ENCODE measurements at regions not wholly inside any gene's neighbourhood (a gene's known extent, or its start where the extent isn't known, plus 50 kb on each side); places are given as distances from the start of the nearest gene placed in this dataset.

GRCh38 chr11:95713428-95713827, 76.2 kb downstream of the FAM76B start:
- H2AFZ ChIP-seq (ENCODE audit: low read depth) = no peak overlapping the region
- H3K27ac ChIP-seq = no peak overlapping the region
- H3K9ac ChIP-seq = no peak overlapping the region
- H4K20me1 ChIP-seq (ENCODE audit: insufficient read depth) = no peaks in the 10 kb centered on the region
- no peak for TF ChIP-seq CTCF (conservative IDR thresholded peaks at IDR 0.05; ENCODE audit: low read depth, low read length)
- no peak overlapping the region for H3K4me3 ChIP-seq (IDR thresholded peaks at IDR 0.05; ENCODE audit: insufficient read depth, low read depth, low read length)
- no peaks in the 10 kb centered on the region for H3K36me3 ChIP-seq (ENCODE audit: insufficient read depth)
- H3K27me3 ChIP-seq (ENCODE audit: insufficient read depth, low read depth) = no peaks in the 10 kb centered on the region
- H3K79me2 ChIP-seq (ENCODE audit: insufficient read depth, low read depth) = no peaks in the 10 kb centered on the region
- peaks cover 20% of the 10 kb centered on the region for H3K4me1 ChIP-seq (ENCODE audit: low read depth, poor library complexity, severe bottlenecking)
- H3K4me2 ChIP-seq = no peak overlapping the region

GRCh38 chr11:95711945-95712221, 77.7 kb downstream of the FAM76B start:
- Histone ChIP-seq H3K27me3 (ENCODE audit: insufficient read depth, low read depth) (no peaks in the 10 kb centered on the region), H3K9ac (no peak overlapping the region), H4K20me1 (ENCODE audit: insufficient read depth) (no peaks in the 10 kb centered on the region), H3K79me2 (ENCODE audit: insufficient read depth, low read depth) (no peaks in the 10 kb centered on the region), H3K27ac (no peak overlapping the region), H3K36me3 (ENCODE audit: insufficient read depth) (no peaks in the 10 kb centered on the region), H3K4me3 (IDR thresholded peaks at IDR 0.05; ENCODE audit: insufficient read depth, low read depth, low read length) (no peak overlapping the region), H3K4me1 (ENCODE audit: low read depth, poor library complexity, severe bottlenecking) (peaks cover 20% of the 10 kb centered on the region), H2AFZ (ENCODE audit: low read depth) (no peak overlapping the region), H3K4me2 (no peak overlapping the region)
- no peak for TF ChIP-seq CTCF (conservative IDR thresholded peaks at IDR 0.05; ENCODE audit: low read depth, low read length)

- no peak overlapping the region for H2AFZ ChIP-seq (ENCODE audit: low read depth)
- no peaks in the 10 kb centered on the region for H3K36me3 ChIP-seq (ENCODE audit: insufficient read depth)
- H3K4me1 ChIP-seq (ENCODE audit: low read depth, poor library complexity, severe bottlenecking) = peaks cover 16% of the 10 kb centered on the region
- H3K27me3 ChIP-seq (ENCODE audit: insufficient read depth, low read depth) = no peaks in the 10 kb centered on the region
- no peaks in the 10 kb centered on the region for H3K79me2 ChIP-seq (ENCODE audit: insufficient read depth, low read depth)
- H4K20me1 ChIP-seq (ENCODE audit: insufficient read depth) = no peaks in the 10 kb centered on the region
- TF ChIP-seq CTCF (conservative IDR thresholded peaks at IDR 0.05; ENCODE audit: low read depth, low read length) = no peak
- no peak overlapping the region for H3K4me2 ChIP-seq
- no peak overlapping the region for H3K4me3 ChIP-seq (IDR thresholded peaks at IDR 0.05; ENCODE audit: insufficient read depth, low read depth, low read length)
- H3K27ac ChIP-seq = no peak overlapping the region
- H3K9ac ChIP-seq = no peak overlapping the region
Measured at GRCh38 chr11:95711162-95711944, 78.2 kb downstream of the FAM76B start.

- no peak overlapping the region for H3K4me3 ChIP-seq (IDR thresholded peaks at IDR 0.05; ENCODE audit: insufficient read depth, low read depth, low read length)
- no peak overlapping the region for H2AFZ ChIP-seq (ENCODE audit: low read depth)
- no peaks in the 10 kb centered on the region for H3K79me2 ChIP-seq (ENCODE audit: insufficient read depth, low read depth)
Measured at GRCh38 chr11:95708681-95709080, 80.9 kb downstream of the FAM76B start.

More at GRCh38 chr11:95708681-95709080, 80.9 kb downstream of the FAM76B start:
- H3K9ac ChIP-seq = no peak overlapping the region
- H4K20me1 ChIP-seq (ENCODE audit: insufficient read depth) = no peaks in the 10 kb centered on the region
- no peak overlapping the region for H3K4me2 ChIP-seq
- H3K4me1 ChIP-seq (ENCODE audit: low read depth, poor library complexity, severe bottlenecking) = no peaks in the 10 kb centered on the region
- no peak for TF ChIP-seq CTCF (conservative IDR thresholded peaks at IDR 0.05; ENCODE audit: low read depth, low read length)
- H3K27me3 ChIP-seq (ENCODE audit: insufficient read depth, low read depth) = no peaks in the 10 kb centered on the region
- H3K36me3 ChIP-seq (ENCODE audit: insufficient read depth) = no peaks in the 10 kb centered on the region
- no peak overlapping the region for H3K27ac ChIP-seq
